ENCODE measurements at regions not wholly inside any gene's neighbourhood (a gene's known extent, or its start where the extent isn't known, plus 50 kb on each side); places are given as distances from the start of the nearest gene placed in this dataset.
"Not testable (repeated sequence)": the region's sequence is repeated elsewhere in the genome, so short reads cannot be mapped to it uniquely, and the experiment has no call there.

- no peak for DNase-seq
Observed at GRCh38 chr5:42989190-42989589, 50.9 kb downstream of the ANXA2R start.

GRCh38 chr5:42988568-42988967 is 51.6 kb downstream of the ANXA2R start:
- DNase-seq: no peak

GRCh38 chr5:42985129-42986037 is 54.7 kb downstream of the ANXA2R start:
- no peak for DNase-seq

- no peak for DNase-seq
Observed at GRCh38 chr5:42984307-42984706, 55.8 kb downstream of the ANXA2R start.

GRCh38 chr5:42982107-42982622 is 58.0 kb downstream of the ANXA2R start:
- DNase-seq: no peak

GRCh38 chr5:42981417-42982106 is 58.6 kb downstream of the ANXA2R start:
- DNase-seq: not testable (repeated sequence)

- DNase-seq: not testable (repeated sequence)
Observed at GRCh38 chr5:42981015-42981414, 59.1 kb downstream of the ANXA2R start.

GRCh38 chr5:42980391-42980790 is 59.7 kb downstream of the ANXA2R start:
- not testable (repeated sequence) for DNase-seq

- not testable (repeated sequence) for DNase-seq
Observed at GRCh38 chr5:42979242-42979641, 60.9 kb downstream of the ANXA2R start.

GRCh38 chr5:42974536-42974935 is 65.6 kb downstream of the ANXA2R start:
- DNase-seq: no peak

GRCh38 chr5:42970636-42971559 is 69.2 kb downstream of the ANXA2R start:
- no peak for DNase-seq

- DNase-seq: no peak
Observed at GRCh38 chr5:42965934-42966333, 74.2 kb downstream of the ANXA2R start.

- no peak for DNase-seq
Observed at GRCh38 chr5:42963412-42963811, 76.7 kb downstream of the ANXA2R start.

GRCh38 chr5:42962124-42962523 is 78.0 kb downstream of the ANXA2R start:
- DNase-seq: no peak

GRCh38 chr5:42960506-42960905 is 79.6 kb downstream of the ANXA2R start:
- no peak for DNase-seq

- no peak for DNase-seq
Observed at GRCh38 chr5:42956551-42956950, 83.6 kb downstream of the ANXA2R start.

- no peak for DNase-seq
Observed at GRCh38 chr5:42953041-42953440, 87.1 kb downstream of the ANXA2R start.

- DNase-seq: no peak
Observed at GRCh38 chr5:42952578-42952974, 87.5 kb downstream of the ANXA2R start.

- peak; percentile 68 for DNase-seq
Observed at GRCh38 chr5:42951293-42951840, 88.8 kb downstream of the ANXA2R start.

GRCh38 chr5:42950456-42951292 is 89.4 kb downstream of the ANXA2R start:
- DNase-seq: peak; percentile 68

- DNase-seq: no peak
Observed at GRCh38 chr5:42950116-42950455, 90.0 kb downstream of the ANXA2R start.

Data from NCI-H2107 (cell line).